ENCODE measurements at regions not wholly inside any gene's neighbourhood (a gene's known extent, or its start where the extent isn't known, plus 50 kb on each side); places are given as distances from the start of the nearest gene placed in this dataset.
"Not testable (repeated sequence)": the region's sequence is repeated elsewhere in the genome, so short reads cannot be mapped to it uniquely, and the experiment has no call there.

DNA sequence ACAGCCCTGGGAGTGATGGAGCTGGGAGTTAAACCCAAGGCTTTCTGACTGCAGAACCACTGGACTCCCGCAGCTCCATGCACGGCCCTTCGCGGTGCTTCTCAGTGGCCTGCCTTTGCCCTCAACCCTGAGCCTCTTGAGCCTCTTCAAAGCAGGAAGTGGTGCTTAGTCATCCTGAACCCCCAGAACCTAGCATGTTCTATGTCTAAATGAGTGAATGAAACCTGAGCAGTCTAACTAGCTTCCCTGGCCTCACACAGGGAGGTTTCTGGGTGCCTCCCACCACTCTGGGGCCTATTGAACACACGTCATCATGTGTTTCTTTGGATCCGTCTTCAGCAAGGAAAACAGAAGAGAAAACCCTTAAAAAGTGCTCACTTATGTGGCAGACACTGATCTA lies 117.9 kb upstream of the SFSWAP start:
- TF ChIP-seq, protein P1, sequence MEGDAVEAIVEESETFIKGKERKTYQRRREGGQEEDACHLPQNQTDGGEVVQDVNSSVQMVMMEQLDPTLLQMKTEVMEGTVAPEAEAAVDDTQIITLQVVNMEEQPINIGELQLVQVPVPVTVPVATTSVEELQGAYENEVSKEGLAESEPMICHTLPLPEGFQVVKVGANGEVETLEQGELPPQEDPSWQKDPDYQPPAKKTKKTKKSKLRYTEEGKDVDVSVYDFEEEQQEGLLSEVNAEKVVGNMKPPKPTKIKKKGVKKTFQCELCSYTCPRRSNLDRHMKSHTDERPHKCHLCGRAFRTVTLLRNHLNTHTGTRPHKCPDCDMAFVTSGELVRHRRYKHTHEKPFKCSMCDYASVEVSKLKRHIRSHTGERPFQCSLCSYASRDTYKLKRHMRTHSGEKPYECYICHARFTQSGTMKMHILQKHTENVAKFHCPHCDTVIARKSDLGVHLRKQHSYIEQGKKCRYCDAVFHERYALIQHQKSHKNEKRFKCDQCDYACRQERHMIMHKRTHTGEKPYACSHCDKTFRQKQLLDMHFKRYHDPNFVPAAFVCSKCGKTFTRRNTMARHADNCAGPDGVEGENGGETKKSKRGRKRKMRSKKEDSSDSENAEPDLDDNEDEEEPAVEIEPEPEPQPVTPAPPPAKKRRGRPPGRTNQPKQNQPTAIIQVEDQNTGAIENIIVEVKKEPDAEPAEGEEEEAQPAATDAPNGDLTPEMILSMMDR (conservative IDR thresholded peaks at IDR 0.05; ENCODE audit: low read depth, low read length): no peak
- no peak overlapping the region for H3K4me3 ChIP-seq (ENCODE audit: low read depth, low read length)
- DNase-seq (ENCODE audit: low read depth): no peak

DNA sequence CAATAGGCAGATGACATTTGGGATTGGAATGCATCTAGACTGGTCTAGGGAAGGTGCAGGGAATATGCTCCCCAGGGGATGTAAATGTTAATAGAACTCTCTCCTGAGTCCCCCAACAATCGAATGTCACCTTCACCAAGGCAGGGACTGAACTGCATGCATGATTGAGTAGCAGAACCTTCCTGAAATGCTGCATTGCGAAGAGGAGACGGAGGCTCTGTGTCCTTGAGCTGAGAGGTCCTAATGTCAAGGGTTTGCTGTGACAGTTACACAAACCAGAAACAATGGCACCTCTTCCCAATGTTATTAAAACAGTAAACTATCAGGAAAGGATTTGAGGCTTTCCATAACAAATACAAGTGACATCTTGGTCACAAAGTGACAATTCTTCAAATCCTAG lies 117.5 kb upstream of the SFSWAP start:
- no peak for DNase-seq (ENCODE audit: low read depth)
- TF ChIP-seq, protein P1 (conservative IDR thresholded peaks at IDR 0.05; ENCODE audit: low read depth, low read length): no peak

DNA sequence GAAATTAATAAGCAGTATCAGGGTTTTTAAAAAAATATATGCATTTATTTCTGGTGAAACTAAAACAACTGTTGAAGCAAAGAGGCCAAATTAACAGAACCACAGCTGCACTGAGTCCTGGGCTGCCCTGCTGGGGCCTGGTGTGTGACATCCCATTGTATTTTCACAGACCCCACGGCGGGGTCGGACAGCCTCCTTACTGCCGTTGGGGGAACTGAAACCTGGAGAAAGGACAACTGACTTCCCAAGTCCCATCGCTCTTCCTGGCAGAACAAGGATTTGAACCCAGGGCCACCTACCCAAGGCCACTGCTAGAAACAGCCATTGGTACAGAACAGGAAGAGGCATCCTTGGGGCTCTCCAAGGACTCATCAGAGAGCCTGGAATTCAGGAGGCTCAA lies 114.8 kb upstream of the SFSWAP start:
- TF ChIP-seq, protein P1 (conservative IDR thresholded peaks at IDR 0.05; ENCODE audit: low read depth, low read length): no peak
- no peak for DNase-seq (ENCODE audit: low read depth)
- no peak overlapping the region for H3K4me3 ChIP-seq (ENCODE audit: low read depth, low read length)

More for the DNA sequence above, 117.5 kb upstream of the SFSWAP start:
- no peak overlapping the region for H3K4me3 ChIP-seq (ENCODE audit: low read depth, low read length)

DNA sequence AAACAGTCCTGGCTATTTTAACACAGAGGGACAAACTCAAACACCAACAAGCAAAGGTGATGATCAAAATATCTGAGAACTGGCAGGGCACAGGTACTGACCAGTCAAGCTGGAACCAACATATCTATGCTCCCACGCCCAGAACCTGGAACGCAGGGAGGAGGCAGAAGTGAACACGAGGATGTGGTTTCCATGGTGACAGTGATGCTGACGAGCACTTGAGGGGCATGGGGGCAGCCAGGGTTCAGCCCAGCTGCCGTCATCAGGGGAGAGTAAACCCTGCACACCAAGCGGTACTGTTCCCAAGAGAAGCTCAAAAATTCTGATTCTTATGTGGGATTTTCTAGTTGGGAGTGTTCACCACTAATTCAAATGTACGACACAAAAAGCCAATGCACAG lies 113.6 kb upstream of the SFSWAP start:
- no peak overlapping the region for H3K4me3 ChIP-seq (ENCODE audit: low read depth, low read length)
- TF ChIP-seq, protein P1 (conservative IDR thresholded peaks at IDR 0.05; ENCODE audit: low read depth, low read length): no peak

DNA sequence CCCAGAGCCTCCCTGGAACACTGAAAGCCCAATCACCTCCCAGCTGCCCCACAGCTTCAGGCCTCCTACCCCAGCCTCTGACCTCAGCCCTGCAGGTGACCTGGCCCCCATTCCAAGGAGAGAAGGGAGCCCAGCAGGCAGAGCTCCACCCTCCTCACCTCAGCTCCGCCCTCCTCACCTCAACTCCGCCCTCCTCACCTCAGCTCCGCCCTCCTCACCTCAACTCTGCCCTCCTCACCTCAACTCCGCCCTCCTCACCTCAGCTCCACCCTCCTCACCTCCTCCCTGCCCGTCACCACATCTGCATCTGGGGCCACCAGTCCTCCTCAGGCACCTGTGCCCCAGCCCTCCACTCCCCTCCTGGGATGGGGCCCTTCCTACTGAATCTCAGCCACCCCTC lies 112.2 kb upstream of the SFSWAP start:
- no peak overlapping the region for H3K4me3 ChIP-seq (ENCODE audit: low read depth, low read length)
- DNase-seq (ENCODE audit: low read depth): no peak
- TF ChIP-seq, protein P1 (conservative IDR thresholded peaks at IDR 0.05; ENCODE audit: low read depth, low read length): no peak

More for the DNA sequence above, 113.6 kb upstream of the SFSWAP start:
- DNase-seq (ENCODE audit: low read depth): no peak

DNA sequence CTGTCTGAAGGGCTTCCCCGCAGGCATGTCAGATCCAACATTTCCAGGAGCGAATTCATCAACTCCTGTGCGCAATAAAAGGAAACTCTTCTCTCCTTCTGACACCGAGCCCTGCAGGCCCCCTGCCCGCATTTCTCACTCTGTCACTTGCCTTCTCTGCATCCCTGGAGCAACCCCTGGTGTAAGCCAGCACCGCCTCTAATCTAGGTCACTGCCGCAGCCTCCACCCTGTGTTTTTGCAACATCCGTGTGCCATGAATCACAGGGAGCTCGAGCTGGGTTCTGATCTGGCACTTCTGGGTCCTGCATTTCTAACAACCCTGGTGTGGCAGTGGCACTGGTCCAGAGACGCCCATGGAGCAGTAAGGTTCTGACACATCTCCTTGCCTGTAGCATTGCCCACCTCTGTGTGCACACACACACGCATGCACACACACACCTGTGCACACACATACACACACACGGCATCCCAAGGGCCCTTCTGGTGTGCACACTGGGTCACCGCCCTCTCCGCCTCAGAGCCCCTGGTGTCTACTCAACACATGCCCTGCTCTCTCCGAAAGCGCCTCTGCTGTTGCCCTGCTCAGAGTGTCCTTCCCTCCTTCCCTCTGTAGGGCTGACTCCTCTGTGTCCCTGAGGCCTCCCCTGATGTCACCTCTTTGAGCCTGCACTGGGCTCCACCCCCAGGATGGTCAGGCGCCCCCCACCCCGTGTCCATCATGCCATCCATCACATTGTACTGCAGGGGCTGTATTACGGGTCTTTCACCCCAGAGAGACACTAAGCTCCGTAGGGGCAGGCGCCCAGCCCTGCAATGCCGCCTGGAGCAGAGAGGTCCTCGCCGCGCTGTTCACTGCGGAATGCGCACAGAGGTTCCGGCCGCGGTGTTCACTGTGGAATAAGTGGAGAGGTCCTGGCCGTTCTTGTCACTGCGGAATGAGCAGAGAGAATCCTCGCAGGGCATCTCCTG lies 111.4 kb upstream of the SFSWAP start:
- H3K4me3 ChIP-seq (ENCODE audit: low read depth, low read length): no peak overlapping the region
- TF ChIP-seq, protein P1 (conservative IDR thresholded peaks at IDR 0.05; ENCODE audit: low read depth, low read length): no peak
- no peak for DNase-seq (ENCODE audit: low read depth)

DNA sequence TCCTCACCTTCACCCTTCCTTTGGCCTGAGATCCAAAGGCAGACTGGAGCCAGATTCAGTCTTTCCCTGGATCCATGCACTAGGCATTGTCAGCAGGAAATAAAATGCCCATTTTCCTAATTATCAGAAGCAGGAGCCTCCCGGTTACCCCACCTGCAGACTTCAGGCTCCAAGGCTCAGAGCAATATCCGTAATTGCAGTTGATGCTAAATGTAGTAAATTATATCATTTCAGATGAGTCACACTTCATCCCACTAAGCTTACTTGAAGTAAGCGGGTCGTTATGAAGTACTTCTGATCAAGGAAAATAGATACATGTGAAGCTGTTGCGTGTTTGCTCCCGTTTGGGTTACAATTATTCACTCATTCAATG lies 110.7 kb upstream of the SFSWAP start:
- TF ChIP-seq, protein P1 (conservative IDR thresholded peaks at IDR 0.05; ENCODE audit: low read depth, low read length): no peak
- no peak overlapping the region for H3K4me3 ChIP-seq (ENCODE audit: low read depth, low read length)
- no peak for DNase-seq (ENCODE audit: low read depth)

DNA sequence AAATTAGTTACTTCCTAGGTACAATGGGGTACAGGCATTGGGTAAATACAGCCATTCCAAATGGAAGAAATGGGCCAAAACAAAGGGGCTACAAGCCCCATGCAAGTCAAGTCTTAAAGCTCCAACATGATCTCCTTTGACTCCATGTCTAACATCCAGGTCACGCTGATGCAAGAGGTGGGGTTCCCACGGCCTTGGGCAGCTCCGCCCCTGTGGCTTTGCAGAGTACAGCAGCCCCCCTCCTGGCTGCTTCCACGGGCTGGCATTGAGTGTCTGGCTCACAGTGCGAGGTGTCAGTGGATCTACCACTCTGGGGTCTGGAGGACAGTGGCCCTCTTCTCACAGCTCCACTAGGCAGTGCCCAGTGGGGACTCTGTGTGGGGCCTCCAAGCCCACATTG lies 109.4 kb upstream of the SFSWAP start:
- H3K4me3 ChIP-seq (ENCODE audit: low read depth, low read length); DNase-seq (ENCODE audit: low read depth): not testable (repeated sequence)

Measured in choroid plexus epithelial cell (primary cell).